Fibroblast of lung (primary cell): ENCODE measurements at regions not wholly inside any gene's neighbourhood (a gene's known extent, or its start where the extent isn't known, plus 50 kb on each side); places are given as distances from the start of the nearest gene placed in this dataset.

Source experiments
- DNase-seq, 2 donors: peaks; one replicate each; pipeline versions ENCODE4 v3.0.0 to v3.0.0-alpha.2; 2010; ENCODE audit warnings: low read depth in 2 of 2
- H2AFZ ChIP-seq: 2 replicates; pipeline ENCODE4 v1.5.1; 2012; ENCODE audit warnings: low read length, control low read depth, inconsistent platforms
- H3K27ac ChIP-seq: 2 replicates; pipeline ENCODE4 v1.5.1; 2011; ENCODE audit warnings: low read length, control low read depth; ENCODE audit not compliant: insufficient read depth
- H3K27me3 ChIP-seq: 2 replicates; pipeline ENCODE4 v1.5.1; 2011; ENCODE audit warnings: mild to moderate bottlenecking, low read length; ENCODE audit not compliant: control insufficient read depth, insufficient read depth
- H3K36me3 ChIP-seq: 2 replicates; pipeline ENCODE4 v1.5.1; 2011; ENCODE audit warnings: low read length; ENCODE audit not compliant: control insufficient read depth, insufficient read depth
- H3K4me1 ChIP-seq: 2 replicates; pipeline ENCODE4 v1.5.1; 2011; ENCODE audit warnings: low read length; ENCODE audit not compliant: control insufficient read depth, insufficient read depth; ENCODE audit errors: extremely low read depth
- H3K4me2 ChIP-seq: 2 replicates; pipeline ENCODE4 v1.5.1; 2011; ENCODE audit warnings: low read length, control low read depth; ENCODE audit not compliant: insufficient read depth; ENCODE audit errors: extremely low read depth
- H3K4me3 ChIP-seq, 4 experiments: fragments of 200-600 bp in 1 of 4; sonication (generic) in 1 of 4; replicated peaks in 1 of 4; 2 replicates each; pipeline ENCODE4 v1.5.1; 2011 to 2016; ENCODE audit warnings: low read length in 4 of 4, low read depth in 3 of 4, mild to moderate bottlenecking in 3 of 4, control low read depth in 2 of 4, inconsistent platforms in 1 of 4, mixed read lengths in 1 of 4; ENCODE audit not compliant: insufficient read depth in 1 of 4; ENCODE audit errors: control extremely low read depth in 1 of 4
- H3K79me2 ChIP-seq: 2 replicates; pipeline ENCODE4 v1.5.1; 2012; ENCODE audit warnings: mild to moderate bottlenecking, low read length, inconsistent platforms; ENCODE audit not compliant: control insufficient read depth, insufficient read depth
- H3K9ac ChIP-seq: 2 replicates; pipeline ENCODE4 v1.5.1; 2011; ENCODE audit warnings: mild to moderate bottlenecking, low read length, control low read depth; ENCODE audit not compliant: insufficient read depth
- H3K9me3 ChIP-seq: 2 replicates; pipeline ENCODE4 v1.5.1; 2012; ENCODE audit warnings: low read depth, low read length; ENCODE audit not compliant: control insufficient read depth, insufficient read depth
- H4K20me1 ChIP-seq: 2 replicates; pipeline ENCODE4 v1.5.1; 2011; ENCODE audit warnings: low read length; ENCODE audit not compliant: control insufficient read depth, insufficient read depth; ENCODE audit errors: extremely low read depth
- EZH2 ChIP-seq: IDR thresholded peaks from 2 replicates; pipeline ENCODE4 v1.5.1; 2012; ENCODE audit warnings: low read length, control low read depth, mild to moderate bottlenecking; ENCODE audit errors: missing control alignments
- TF ChIP-seq, protein P1 (sequence below), 2 donors: IDR thresholded peaks in 1 of 2; conservative IDR thresholded peaks in 1 of 2; 1 replicate in 1 of 2; 2 replicates in 1 of 2; pipeline ENCODE4 v1.5.1; 2011 to 2012; ENCODE audit warnings: low read length in 2 of 2, control low read depth in 1 of 2, inconsistent platforms in 1 of 2, low read depth in 1 of 2, mild to moderate bottlenecking in 1 of 2

DNA sequence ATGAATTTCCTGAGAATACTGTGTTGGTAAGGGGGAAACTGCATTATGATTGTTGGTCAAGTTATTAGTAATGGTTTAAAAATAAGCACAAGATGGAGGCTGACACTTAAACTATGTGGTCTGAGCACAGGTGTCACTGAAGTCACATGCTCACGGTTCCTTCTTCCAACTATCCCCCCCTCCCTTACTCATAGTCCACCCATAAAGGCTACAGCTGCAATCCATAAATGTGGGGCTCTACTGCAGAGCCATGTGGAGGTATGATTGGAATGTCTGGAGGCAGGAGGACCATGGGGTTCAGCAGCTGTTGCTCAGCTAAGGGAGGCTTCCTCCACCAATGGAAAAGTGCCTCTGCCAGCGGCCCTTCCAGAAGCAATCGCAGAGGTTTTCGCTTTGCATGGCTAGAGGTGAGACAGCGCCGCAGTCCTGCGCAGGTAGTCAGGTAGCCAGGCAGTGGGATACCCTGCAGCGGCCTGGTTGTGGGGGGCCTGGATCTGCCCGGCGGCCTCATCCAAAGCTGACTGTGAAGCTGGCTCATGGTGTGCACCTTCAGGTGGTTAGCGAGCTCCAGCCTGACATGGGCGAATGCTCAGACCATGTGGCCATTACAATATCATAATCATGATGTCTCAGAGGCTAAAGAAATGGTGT lies 249.6 kb downstream of the DCDC2C start:
- H3K4me1 ChIP-seq: no peaks in the 10 kb centered on the region
- H3K36me3 ChIP-seq: no peaks in the 10 kb centered on the region
- no peak for TF ChIP-seq EZH2
- TF ChIP-seq, protein P1, sequence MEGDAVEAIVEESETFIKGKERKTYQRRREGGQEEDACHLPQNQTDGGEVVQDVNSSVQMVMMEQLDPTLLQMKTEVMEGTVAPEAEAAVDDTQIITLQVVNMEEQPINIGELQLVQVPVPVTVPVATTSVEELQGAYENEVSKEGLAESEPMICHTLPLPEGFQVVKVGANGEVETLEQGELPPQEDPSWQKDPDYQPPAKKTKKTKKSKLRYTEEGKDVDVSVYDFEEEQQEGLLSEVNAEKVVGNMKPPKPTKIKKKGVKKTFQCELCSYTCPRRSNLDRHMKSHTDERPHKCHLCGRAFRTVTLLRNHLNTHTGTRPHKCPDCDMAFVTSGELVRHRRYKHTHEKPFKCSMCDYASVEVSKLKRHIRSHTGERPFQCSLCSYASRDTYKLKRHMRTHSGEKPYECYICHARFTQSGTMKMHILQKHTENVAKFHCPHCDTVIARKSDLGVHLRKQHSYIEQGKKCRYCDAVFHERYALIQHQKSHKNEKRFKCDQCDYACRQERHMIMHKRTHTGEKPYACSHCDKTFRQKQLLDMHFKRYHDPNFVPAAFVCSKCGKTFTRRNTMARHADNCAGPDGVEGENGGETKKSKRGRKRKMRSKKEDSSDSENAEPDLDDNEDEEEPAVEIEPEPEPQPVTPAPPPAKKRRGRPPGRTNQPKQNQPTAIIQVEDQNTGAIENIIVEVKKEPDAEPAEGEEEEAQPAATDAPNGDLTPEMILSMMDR (conservative IDR thresholded peaks at IDR 0.05 in 1 of 2, IDR thresholded peaks at IDR 0.05 in 1 of 2; ENCODE audit: low read depth in 1 of 2, low read length in 2 of 2): no peak
- DNase-seq: no peak
- no peak overlapping the region for H2AFZ ChIP-seq
- H3K27ac ChIP-seq: no peak overlapping the region
- no peak overlapping the region for H3K4me2 ChIP-seq
- H3K79me2 ChIP-seq: no peaks in the 10 kb centered on the region
- H3K27me3 ChIP-seq: no peaks in the 10 kb centered on the region
- H4K20me1 ChIP-seq: no peaks in the 10 kb centered on the region
- H3K9me3 ChIP-seq: peaks cover 2% of the 10 kb centered on the region
- H3K4me3 ChIP-seq: no peak overlapping the region
- H3K9ac ChIP-seq: no peak overlapping the region

DNA sequence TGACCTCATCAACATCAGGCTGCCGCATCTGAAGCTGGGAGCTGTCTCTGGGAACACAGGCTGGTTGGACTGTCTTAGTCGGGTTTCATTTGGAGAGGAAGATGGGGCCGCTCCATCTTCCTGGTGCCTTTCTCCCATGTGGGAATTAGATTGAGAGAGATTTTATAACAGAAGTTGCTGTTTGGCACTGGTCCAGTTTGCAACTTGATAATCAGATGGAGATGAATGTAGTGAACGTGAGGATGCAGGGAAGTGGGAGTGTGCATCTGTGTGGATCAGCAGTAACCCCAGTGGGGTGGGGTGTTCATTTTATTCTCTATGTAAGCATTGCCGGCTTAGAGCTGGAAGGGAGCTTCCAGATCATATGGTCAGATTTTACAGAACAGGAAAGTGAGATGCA lies 250.9 kb downstream of the DCDC2C start:
- no peaks in the 10 kb centered on the region for H3K27me3 ChIP-seq
- H3K4me2 ChIP-seq: no peak overlapping the region
- peaks cover 2% of the 10 kb centered on the region for H3K9me3 ChIP-seq
- H3K27ac ChIP-seq: no peak overlapping the region
- no peak overlapping the region for H3K9ac ChIP-seq
- H3K79me2 ChIP-seq: no peaks in the 10 kb centered on the region
- H2AFZ ChIP-seq: no peak overlapping the region
- no peaks in the 10 kb centered on the region for H4K20me1 ChIP-seq
- DNase-seq: no peak
- no peaks in the 10 kb centered on the region for H3K36me3 ChIP-seq
- TF ChIP-seq EZH2: no peak
- TF ChIP-seq, protein P1 (conservative IDR thresholded peaks at IDR 0.05 in 1 of 2, IDR thresholded peaks at IDR 0.05 in 1 of 2; ENCODE audit: low read depth in 1 of 2, low read length in 2 of 2): no peak
- no peak overlapping the region for H3K4me3 ChIP-seq
- H3K4me1 ChIP-seq: no peaks in the 10 kb centered on the region

GRCh38 chr2:3956406-3956805 lies 253.0 kb downstream of the DCDC2C start:
- peaks cover 2% of the 10 kb centered on the region for H3K9me3 ChIP-seq
- H3K4me1 ChIP-seq: no peaks in the 10 kb centered on the region
- H3K79me2 ChIP-seq: no peaks in the 10 kb centered on the region
- no peaks in the 10 kb centered on the region for H3K36me3 ChIP-seq
- no peaks in the 10 kb centered on the region for H3K27me3 ChIP-seq
- no peak overlapping the region for H3K4me2 ChIP-seq
- H3K4me3 ChIP-seq: no peak overlapping the region
- no peak for TF ChIP-seq EZH2
- TF ChIP-seq, protein P1 (conservative IDR thresholded peaks at IDR 0.05 in 1 of 2, IDR thresholded peaks at IDR 0.05 in 1 of 2; ENCODE audit: low read depth in 1 of 2, low read length in 2 of 2): no peak
- no peaks in the 10 kb centered on the region for H4K20me1 ChIP-seq
- no peak overlapping the region for H3K9ac ChIP-seq
- no peak overlapping the region for H2AFZ ChIP-seq
- DNase-seq: no peak
- no peak overlapping the region for H3K27ac ChIP-seq
